Lower leg skin (tissue), 4 donors: ENCODE measurements at regions not wholly inside any gene's neighbourhood (a gene's known extent, or its start where the extent isn't known, plus 50 kb on each side); places are given as distances from the start of the nearest gene placed in this dataset.

Experiments used
- DNase-seq, 2 donors: peaks; one replicate each; pipeline ENCODE4 v3.0.0-alpha.2; 2019; ENCODE audit warnings: low spot score in 2 of 2
- H3K4me3 ChIP-seq: fragments of 200-600 bp; sonication (generic); 2 replicates; pipeline ENCODE4 v1.5.1; 2017; ENCODE audit warnings: mild to moderate bottlenecking, low read depth; ENCODE audit not compliant: poor library complexity, severe bottlenecking
- POLR2A ChIP-seq, 2 donors: fragments of 450-650 bp; IDR thresholded peaks; one replicate each; pipeline ENCODE4 v1.6.1; 2016 to 2017; ENCODE audit warnings: antibody characterized with exemption in 2 of 2, mild to moderate bottlenecking in 1 of 2, moderate library complexity in 1 of 2
- WGBS, 2 donors: methylation state at CpG; one replicate each; pipeline ENCODE4 v1.1.5; 2018; 5-methylcytosine and 5-hydroxymethylcytosine counted together
- intact Hi-C: fragments of 100-400 bp; cut with DNase I; formaldehyde crosslinking; loops from one replicate; pipeline ENCODE4 v1.15.0; 2023; ENCODE audit warnings: low total_unique reads
- TF ChIP-seq, protein P1 (sequence below), 3 donors: fragments of 450-650 bp; IDR thresholded peaks; one replicate each; pipeline ENCODE4 v1.5.1; 2016; ENCODE audit warnings: antibody characterized with exemption in 3 of 3, mild to moderate bottlenecking in 3 of 3, moderate library complexity in 2 of 3

DNA sequence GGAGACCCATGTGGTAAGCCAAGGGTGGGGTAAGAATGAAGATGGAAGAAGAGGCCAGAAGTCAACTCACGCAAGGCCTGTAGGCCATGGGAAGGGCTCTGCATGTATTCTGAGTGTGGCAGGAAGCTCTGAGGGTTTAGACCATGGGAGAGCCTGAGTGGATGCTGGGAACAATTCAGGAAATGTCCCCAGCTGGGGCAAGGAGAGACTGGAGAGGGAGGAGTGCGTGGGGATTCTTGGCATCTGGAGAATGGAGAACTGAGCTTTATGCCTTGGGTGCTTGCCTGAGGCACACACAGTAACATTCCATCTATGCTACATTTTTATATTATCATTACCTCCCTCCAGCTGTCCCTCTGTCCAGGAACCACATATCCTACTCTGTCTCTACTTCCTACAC lies 50.4 kb upstream of the CD82 start:
- no peak overlapping the region for H3K4me3 ChIP-seq
- TF ChIP-seq, protein P1, sequence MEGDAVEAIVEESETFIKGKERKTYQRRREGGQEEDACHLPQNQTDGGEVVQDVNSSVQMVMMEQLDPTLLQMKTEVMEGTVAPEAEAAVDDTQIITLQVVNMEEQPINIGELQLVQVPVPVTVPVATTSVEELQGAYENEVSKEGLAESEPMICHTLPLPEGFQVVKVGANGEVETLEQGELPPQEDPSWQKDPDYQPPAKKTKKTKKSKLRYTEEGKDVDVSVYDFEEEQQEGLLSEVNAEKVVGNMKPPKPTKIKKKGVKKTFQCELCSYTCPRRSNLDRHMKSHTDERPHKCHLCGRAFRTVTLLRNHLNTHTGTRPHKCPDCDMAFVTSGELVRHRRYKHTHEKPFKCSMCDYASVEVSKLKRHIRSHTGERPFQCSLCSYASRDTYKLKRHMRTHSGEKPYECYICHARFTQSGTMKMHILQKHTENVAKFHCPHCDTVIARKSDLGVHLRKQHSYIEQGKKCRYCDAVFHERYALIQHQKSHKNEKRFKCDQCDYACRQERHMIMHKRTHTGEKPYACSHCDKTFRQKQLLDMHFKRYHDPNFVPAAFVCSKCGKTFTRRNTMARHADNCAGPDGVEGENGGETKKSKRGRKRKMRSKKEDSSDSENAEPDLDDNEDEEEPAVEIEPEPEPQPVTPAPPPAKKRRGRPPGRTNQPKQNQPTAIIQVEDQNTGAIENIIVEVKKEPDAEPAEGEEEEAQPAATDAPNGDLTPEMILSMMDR (IDR thresholded peaks at IDR 0.05) = no peak
- TF ChIP-seq POLR2A (IDR thresholded peaks at IDR 0.05) = no peak
- WGBS, 2 donors = 71 to 78% methylated on average over 2 of the region's 2 CpGs
- intact Hi-C loops = loop anchor here (10.0 kb wide), 1 partner anchor 1710 kb away; no protein-coding TSS in a partner anchor
- no peak for DNase-seq
